H9 (cell line): ENCODE measurements at regions not wholly inside any gene's neighbourhood (a gene's known extent, or its start where the extent isn't known, plus 50 kb on each side); places are given as distances from the start of the nearest gene placed in this dataset.

Experiments used
- DNase-seq: peaks from one replicate; pipeline ENCODE4 v3.0.0-alpha.2; 2017
- H2AFZ ChIP-seq: one replicate; pipeline ENCODE4 v1.6.1; 2013; ENCODE audit warnings: mild to moderate bottlenecking, low read length, control low read depth, moderate library complexity
- H2AK5ac ChIP-seq: 2 replicates; pipeline ENCODE4 v1.6.1; 2013; ENCODE audit warnings: low read length, control low read depth, mixed read lengths; ENCODE audit not compliant: insufficient read length
- H2BK120ac ChIP-seq: one replicate; pipeline ENCODE4 v1.6.1; 2013; ENCODE audit warnings: low read depth, mild to moderate bottlenecking, low read length, control low read depth, inconsistent platforms; ENCODE audit not compliant: poor library complexity, severe bottlenecking
- H2BK12ac ChIP-seq: 2 replicates; pipeline ENCODE4 v1.6.1; 2013; ENCODE audit warnings: low read length, control low read depth, mixed read lengths, low read depth; ENCODE audit not compliant: insufficient read length
- H2BK15ac ChIP-seq: 2 replicates; pipeline ENCODE4 v1.6.1; 2013; ENCODE audit warnings: low read depth, low read length, control low read depth
- H2BK20ac ChIP-seq: one replicate; pipeline ENCODE4 v1.6.1; 2013; ENCODE audit warnings: low read depth, mild to moderate bottlenecking, low read length, control low read depth, inconsistent platforms; ENCODE audit not compliant: poor library complexity, severe bottlenecking
- H2BK5ac ChIP-seq: 2 replicates; pipeline ENCODE4 v1.6.1; 2013; ENCODE audit warnings: low read length, control low read depth, mixed read lengths; ENCODE audit not compliant: insufficient read length
- H3K14ac ChIP-seq: 2 replicates; pipeline ENCODE4 v1.6.1; 2013; ENCODE audit warnings: low read length, control low read depth; ENCODE audit not compliant: insufficient read depth
- H3K18ac ChIP-seq: 2 replicates; pipeline ENCODE4 v1.6.1; 2013; ENCODE audit warnings: low read depth, mild to moderate bottlenecking, mixed read lengths, low read length, control low read depth; ENCODE audit not compliant: insufficient read length
- H3K23ac ChIP-seq: 2 replicates; pipeline ENCODE4 v1.6.1; 2013; ENCODE audit warnings: low read length, control low read depth, mixed read lengths, low read depth; ENCODE audit not compliant: insufficient read length
- H3K23me2 ChIP-seq: 2 replicates; pipeline ENCODE4 v1.6.1; 2013; ENCODE audit warnings: low read depth, mild to moderate bottlenecking, mixed read lengths, low read length, control low read depth; ENCODE audit not compliant: insufficient read length, poor library complexity, severe bottlenecking
- H3K27ac ChIP-seq: 2 replicates; pipeline ENCODE4 v1.5.1; 2013; ENCODE audit warnings: low read length, control low read depth, mixed read lengths, low read depth; ENCODE audit not compliant: insufficient read length
- H3K27me3 ChIP-seq: 2 replicates; pipeline ENCODE4 v1.6.1; 2013; ENCODE audit warnings: low read length, control low read depth, inconsistent platforms; ENCODE audit not compliant: insufficient read depth
- H3K4ac ChIP-seq: 2 replicates; pipeline ENCODE4 v1.6.1; 2013; ENCODE audit warnings: low read depth, mild to moderate bottlenecking, control low read depth, inconsistent platforms, low read length, moderate library complexity
- H3K4me1 ChIP-seq: 2 replicates; pipeline ENCODE4 v1.6.1; 2013; ENCODE audit warnings: low read length, control low read depth, inconsistent platforms; ENCODE audit not compliant: insufficient read depth
- H3K4me2 ChIP-seq: 2 replicates; pipeline ENCODE4 v1.6.1; 2013; ENCODE audit warnings: low read length, control low read depth, mixed read lengths; ENCODE audit not compliant: insufficient read length, insufficient read depth
- H3K56ac ChIP-seq: 2 replicates; pipeline ENCODE4 v1.6.1; 2013; ENCODE audit warnings: low read depth, mild to moderate bottlenecking, mixed read lengths, low read length, control low read depth; ENCODE audit not compliant: insufficient read length
- H3K79me1 ChIP-seq: 2 replicates; pipeline ENCODE4 v1.6.1; 2013; ENCODE audit warnings: low read depth, mild to moderate bottlenecking, moderate library complexity, low read length, control low read depth, inconsistent platforms; ENCODE audit not compliant: insufficient read depth, poor library complexity, severe bottlenecking
- H3K79me2 ChIP-seq: 2 replicates; pipeline ENCODE4 v1.6.1; 2013; ENCODE audit warnings: low read length, control low read depth, inconsistent platforms; ENCODE audit not compliant: insufficient read depth
- H3K9ac ChIP-seq: 2 replicates; pipeline ENCODE4 v1.6.1; 2013; ENCODE audit warnings: low read length, control low read depth, mixed read lengths; ENCODE audit not compliant: insufficient read length; ENCODE audit errors: extremely low read depth
- H3K9me3 ChIP-seq: one replicate; pipeline ENCODE4 v1.6.1; 2013; ENCODE audit warnings: low read depth, low read length, inconsistent platforms; ENCODE audit not compliant: control insufficient read depth
- H3T11ph ChIP-seq: one replicate; pipeline ENCODE4 v1.6.1; 2013; ENCODE audit warnings: mild to moderate bottlenecking, low read length, control low read depth, inconsistent platforms
- H4K20me1 ChIP-seq: one replicate; pipeline ENCODE4 v1.6.1; 2013; ENCODE audit not compliant: control insufficient read depth, insufficient read length, insufficient read depth
- H4K5ac ChIP-seq: 2 replicates; pipeline ENCODE4 v1.6.1; 2013; ENCODE audit warnings: low read depth, mild to moderate bottlenecking, mixed read lengths, low read length, control low read depth; ENCODE audit not compliant: insufficient read length
- H4K8ac ChIP-seq: replicated peaks from 2 replicates; pipeline ENCODE4 v1.6.1; 2013; ENCODE audit warnings: low read length, control low read depth, mixed read lengths, low read depth; ENCODE audit not compliant: insufficient read length
- H4K91ac ChIP-seq: 2 replicates; pipeline ENCODE4 v1.6.1; 2013; ENCODE audit warnings: low read depth, mild to moderate bottlenecking, moderate library complexity, mixed read lengths, low read length, control low read depth; ENCODE audit not compliant: insufficient read length
- H3K27ac Mint-ChIP-seq, 3 experiments: 2 replicates in 2 of 3; 3 replicates in 1 of 3; pipeline ENCODE4 v1.8.0; 2020 to 2021; ENCODE audit warnings: mixed read lengths in 3 of 3, mild to moderate bottlenecking in 1 of 3, moderate library complexity in 1 of 3
- H3K27me3 Mint-ChIP-seq: 2 replicates; pipeline ENCODE4 v1.8.0; 2021; ENCODE audit warnings: low read depth, mild to moderate bottlenecking, moderate library complexity, mixed read lengths
- H3K36me3 Mint-ChIP-seq, 3 experiments: 2 replicates in 2 of 3; 3 replicates in 1 of 3; pipeline ENCODE4 v1.8.0; 2020 to 2021; ENCODE audit warnings: low read depth in 3 of 3, mixed read lengths in 3 of 3; ENCODE audit not compliant: insufficient read depth in 1 of 3
- H3K4me1 Mint-ChIP-seq, 2 experiments: 2 replicates each; pipeline ENCODE4 v1.8.0; 2020; ENCODE audit warnings: mixed read lengths in 2 of 2
- H3K4me3 Mint-ChIP-seq, 2 experiments: 2 replicates in 1 of 2; 3 replicates in 1 of 2; pipeline ENCODE4 v1.8.0; 2020 to 2021; ENCODE audit warnings: mild to moderate bottlenecking in 2 of 2, mixed read lengths in 2 of 2, moderate library complexity in 1 of 2
- H3K9me3 Mint-ChIP-seq, 2 experiments: 2 replicates in 1 of 2; 3 replicates in 1 of 2; pipeline ENCODE4 v1.8.0; 2020; ENCODE audit warnings: mild to moderate bottlenecking in 2 of 2, mixed read lengths in 2 of 2, moderate library complexity in 1 of 2
- CTCF ChIP-seq: fragments of 200-600 bp; sonication (generic); conservative IDR thresholded peaks from 3 replicates; pipeline ENCODE4 v1.8.0; 2021; ENCODE audit warnings: antibody characterized with exemption, mild to moderate bottlenecking
- WGBS: extraction: QIAGEN DNeasy Blood & Tissue Kit; methylation state at CpG from one replicate; pipeline ENCODE4 v1.1.7; 2013; ENCODE audit warnings: missing lambda C conversion rate, low lambda C conversion rate, mixed read lengths; ENCODE audit not compliant: insufficient read length; ENCODE audit errors: extremely low coverage; 5-methylcytosine and 5-hydroxymethylcytosine counted together

DNA sequence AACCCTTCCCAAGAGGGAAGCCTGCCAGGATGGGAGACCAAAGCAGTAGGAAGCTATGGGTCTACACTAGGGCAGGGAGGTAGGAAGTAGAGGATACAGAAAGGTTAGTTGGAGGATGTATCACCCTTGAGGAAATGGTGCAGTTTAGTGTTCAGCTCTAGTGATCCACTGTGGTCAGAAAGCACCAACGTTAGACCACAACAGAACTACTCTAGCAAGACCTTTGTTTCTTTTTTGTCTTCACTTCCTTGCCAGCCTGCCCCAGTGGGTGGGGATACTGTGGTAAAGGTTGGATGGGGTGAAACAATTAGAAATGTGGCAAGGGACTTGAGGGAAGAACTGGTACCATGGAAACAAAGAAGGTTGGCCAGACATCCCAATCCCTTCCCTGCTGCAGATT lies 83.3 kb downstream of the DDIT4L start:
- Histone ChIP-seq H3K23me2 (no peaks in the 10 kb centered on the region), H2AFZ (no peak overlapping the region), H4K8ac (no peak overlapping the region), H3K4me2 (no peak overlapping the region), H2BK20ac (no peak overlapping the region), H3K4ac (no peak overlapping the region), H2BK120ac (no peak overlapping the region), H3K23ac (no peak overlapping the region), H4K5ac (no peak overlapping the region), H3K56ac (no peak overlapping the region), H2BK15ac (no peak overlapping the region), H2BK12ac (no peak overlapping the region), H3K79me1 (no peaks in the 10 kb centered on the region), H3K27ac (no peak overlapping the region), H3K9me3 (no peaks in the 10 kb centered on the region), H3K79me2 (no peaks in the 10 kb centered on the region), H3K9ac (no peak overlapping the region), H3K14ac (no peak overlapping the region), H2BK5ac (no peak overlapping the region), H3K4me1 (no peaks in the 10 kb centered on the region), H4K91ac (no peak overlapping the region), H3K18ac (no peak overlapping the region), H2AK5ac (no peak overlapping the region), H3K27me3 (no peaks in the 10 kb centered on the region), H4K20me1 (no peaks in the 10 kb centered on the region), H3T11ph (no peak overlapping the region)
- H3K4me3 Mint-ChIP-seq, result no peak overlapping the region
- TF ChIP-seq CTCF, result no peak
- WGBS, result no CpG with 5 or more reads among the region's 1 CpG
- H3K27me3 Mint-ChIP-seq, result peaks cover 3% of the 10 kb centered on the region
- no peaks in the 10 kb centered on the region for H3K9me3 Mint-ChIP-seq
- DNase-seq, result no peak
- H3K27ac Mint-ChIP-seq, result no peak overlapping the region
- peaks cover 0 to 2% of the 10 kb centered on the region in 2 experiments; a peak in 3 of 4 replicates for H3K4me1 Mint-ChIP-seq
- no peaks in the 10 kb centered on the region; a peak in 1 of 7 replicates for H3K36me3 Mint-ChIP-seq
